ENCODE measurements at regions not wholly inside any gene's neighbourhood (a gene's known extent, or its start where the extent isn't known, plus 50 kb on each side); places are given as distances from the start of the nearest gene placed in this dataset.

GRCh38 chr7:112615701-112616100 is 134.9 kb downstream of the LSMEM1 start:
- Histone ChIP-seq H3K27ac (no peak overlapping the region), H3K4me1 (replicated peaks) (no peaks in the 10 kb centered on the region), H3K27me3 (replicated peaks; ENCODE audit: insufficient read depth) (no peaks in the 10 kb centered on the region), H3K36me3 (no peaks in the 10 kb centered on the region), H3K4me3 (no peak overlapping the region), H3K9me3 (no peaks in the 10 kb centered on the region)
- TF ChIP-seq POLR2A (IDR thresholded peaks at IDR 0.05) (no peak), CTCF (IDR thresholded peaks at IDR 0.05) (no peak), POLR2AphosphoS5 (IDR thresholded peaks at IDR 0.05) (no peak)
- WGBS, result 81% methylated on average over 2 of the region's 2 CpGs
- intact Hi-C loops (cut with DNase I), result no loop called here
- DNase-seq (ENCODE audit: low spot score), result no peak

GRCh38 chr7:112616295-112616694 is 135.5 kb downstream of the LSMEM1 start:
- H3K4me1 ChIP-seq (replicated peaks), result no peaks in the 10 kb centered on the region
- DNase-seq (ENCODE audit: low spot score), result no peak
- intact Hi-C loops (cut with DNase I), result no loop called here
- TF ChIP-seq POLR2AphosphoS5 (IDR thresholded peaks at IDR 0.05) (no peak), CTCF (IDR thresholded peaks at IDR 0.05) (no peak), POLR2A (IDR thresholded peaks at IDR 0.05) (no peak)
- H3K36me3 ChIP-seq, result no peaks in the 10 kb centered on the region
- no peak overlapping the region for H3K27ac ChIP-seq
- 57% methylated on average over 2 of the region's 2 CpGs for WGBS
- H3K9me3 ChIP-seq, result no peaks in the 10 kb centered on the region
- H3K27me3 ChIP-seq (replicated peaks; ENCODE audit: insufficient read depth), result no peaks in the 10 kb centered on the region
- H3K4me3 ChIP-seq, result no peak overlapping the region

GRCh38 chr7:112619343-112619742 is 138.6 kb downstream of the LSMEM1 start:
- no peak for DNase-seq (ENCODE audit: low spot score)
- H3K9me3 ChIP-seq, result no peaks in the 10 kb centered on the region
- no peaks in the 10 kb centered on the region for H3K27me3 ChIP-seq (replicated peaks; ENCODE audit: insufficient read depth)
- no peaks in the 10 kb centered on the region for H3K4me1 ChIP-seq (replicated peaks)
- intact Hi-C loops (cut with DNase I), result no loop called here
- H3K27ac ChIP-seq, result no peak overlapping the region
- no peak overlapping the region for H3K4me3 ChIP-seq
- TF ChIP-seq POLR2A (IDR thresholded peaks at IDR 0.05) (no peak), CTCF (IDR thresholded peaks at IDR 0.05) (no peak), POLR2AphosphoS5 (IDR thresholded peaks at IDR 0.05) (no peak)
- H3K36me3 ChIP-seq, result no peaks in the 10 kb centered on the region

GRCh38 chr7:112622159-112622715 is 141.4 kb downstream of the LSMEM1 start:
- intact Hi-C loops (cut with DNase I), result no loop called here
- no peak overlapping the region for H3K4me3 ChIP-seq
- DNase-seq (ENCODE audit: low spot score), result no peak
- TF ChIP-seq POLR2AphosphoS5 (IDR thresholded peaks at IDR 0.05), result no peak
- no peak for TF ChIP-seq POLR2A (IDR thresholded peaks at IDR 0.05)
- no peak for TF ChIP-seq CTCF (IDR thresholded peaks at IDR 0.05)
- H3K4me1 ChIP-seq (replicated peaks), result no peaks in the 10 kb centered on the region
- H3K9me3 ChIP-seq, result no peaks in the 10 kb centered on the region
- WGBS, result 89% methylated on average over 23 of the region's 23 CpGs
- H3K27ac ChIP-seq, result no peak overlapping the region
- H3K36me3 ChIP-seq, result no peaks in the 10 kb centered on the region
- H3K27me3 ChIP-seq (replicated peaks; ENCODE audit: insufficient read depth), result no peaks in the 10 kb centered on the region

- intact Hi-C loops (cut with DNase I), result no loop called here
- WGBS, result 82% methylated on average over 4 of the region's 4 CpGs
- Histone ChIP-seq H3K4me3 (no peak overlapping the region), H3K27ac (no peak overlapping the region), H3K36me3 (no peaks in the 10 kb centered on the region), H3K9me3 (no peaks in the 10 kb centered on the region), H3K27me3 (replicated peaks; ENCODE audit: insufficient read depth) (no peaks in the 10 kb centered on the region), H3K4me1 (replicated peaks) (no peaks in the 10 kb centered on the region)
- TF ChIP-seq POLR2AphosphoS5 (IDR thresholded peaks at IDR 0.05) (no peak), CTCF (IDR thresholded peaks at IDR 0.05) (no peak), POLR2A (IDR thresholded peaks at IDR 0.05) (no peak)
- DNase-seq (ENCODE audit: low spot score), result no peak
Measured at GRCh38 chr7:112624416-112624815, 143.6 kb downstream of the LSMEM1 start.

All from prostate gland (tissue), 2 donors.